Left ventricle myocardium inferior (tissue), 1 donor: ENCODE measurements at regions not wholly inside any gene's neighbourhood (a gene's known extent, or its start where the extent isn't known, plus 50 kb on each side); places are given as distances from the start of the nearest gene placed in this dataset.

Source experiments
- DNase-seq: peaks from one replicate; pipeline ENCODE4 v3.0.0-alpha.2; 2020
- H3K27ac ChIP-seq: fragments of 200-600 bp; replicated peaks from 2 replicates; pipeline ENCODE4 v1.8.0; 2021
- H3K27me3 ChIP-seq: fragments of 200-600 bp; 2 replicates; pipeline ENCODE4 v1.8.0; 2021; ENCODE audit warnings: low read depth
- H3K36me3 ChIP-seq: fragments of 200-600 bp; 2 replicates; pipeline ENCODE4 v1.8.0; 2021
- H3K4me1 ChIP-seq: fragments of 200-600 bp; 2 replicates; pipeline ENCODE4 v1.8.0; 2021
- H3K4me3 ChIP-seq: fragments of 200-600 bp; 2 replicates; pipeline ENCODE4 v1.8.0; 2021; ENCODE audit warnings: mild to moderate bottlenecking, moderate library complexity
- H3K9me3 ChIP-seq: fragments of 200-600 bp; replicated peaks from 2 replicates; pipeline ENCODE4 v1.8.0; 2021
- CTCF ChIP-seq: fragments of 200-600 bp; IDR thresholded peaks from 2 replicates; pipeline ENCODE4 v1.8.0; 2021; ENCODE audit warnings: antibody characterized with exemption, mild to moderate bottlenecking, borderline replicate concordance
- intact Hi-C: fragments of 100-400 bp; cut with micrococcal nuclease; formaldehyde crosslinking; loops from one replicate; pipeline ENCODE4 v1.11.0; 2022
- donor health status: DM: no; HTN: yes; CAD: no; lungs with severe emphysema.

GRCh38 chr12:11564984-11565651 lies 84.4 kb upstream of the ETV6 start:
- Histone ChIP-seq H3K9me3 (no peaks in the 10 kb centered on the region), H3K4me1 (no peaks in the 10 kb centered on the region), H3K4me3 (no peak overlapping the region), H3K36me3 (no peaks in the 10 kb centered on the region), H3K27ac (no peak overlapping the region), H3K27me3 (no peaks in the 10 kb centered on the region)
- DNase-seq: no peak
- TF ChIP-seq CTCF: no peak
- intact Hi-C loops: no loop called here

GRCh38 chr12:11565752-11566151 lies 83.7 kb upstream of the ETV6 start:
- Histone ChIP-seq H3K9me3 (no peaks in the 10 kb centered on the region), H3K4me1 (no peaks in the 10 kb centered on the region), H3K36me3 (no peaks in the 10 kb centered on the region), H3K4me3 (no peak overlapping the region), H3K27me3 (no peaks in the 10 kb centered on the region), H3K27ac (no peak overlapping the region)
- intact Hi-C loops: no loop called here
- no peak for TF ChIP-seq CTCF
- no peak for DNase-seq

GRCh38 chr12:11568155-11568761 lies 81.2 kb upstream of the ETV6 start:
- no peak for DNase-seq
- intact Hi-C loops: no loop called here
- H3K4me3 ChIP-seq: no peak overlapping the region
- H3K36me3 ChIP-seq: no peaks in the 10 kb centered on the region
- TF ChIP-seq CTCF: no peak
- no peaks in the 10 kb centered on the region for H3K9me3 ChIP-seq
- H3K27me3 ChIP-seq: no peaks in the 10 kb centered on the region
- no peak overlapping the region for H3K27ac ChIP-seq
- H3K4me1 ChIP-seq: no peaks in the 10 kb centered on the region

GRCh38 chr12:11568762-11569478 lies 80.6 kb upstream of the ETV6 start:
- no peaks in the 10 kb centered on the region for H3K27me3 ChIP-seq
- no peak for DNase-seq
- H3K4me3 ChIP-seq: no peak overlapping the region
- H3K36me3 ChIP-seq: no peaks in the 10 kb centered on the region
- no peaks in the 10 kb centered on the region for H3K4me1 ChIP-seq
- intact Hi-C loops: no loop called here
- H3K9me3 ChIP-seq: peaks cover 2% of the 10 kb centered on the region
- H3K27ac ChIP-seq: no peak overlapping the region
- TF ChIP-seq CTCF: no peak

- no peak for DNase-seq
- Histone ChIP-seq H3K27ac (no peak overlapping the region), H3K9me3 (peaks cover 6% of the 10 kb centered on the region), H3K36me3 (no peaks in the 10 kb centered on the region), H3K4me1 (no peaks in the 10 kb centered on the region), H3K4me3 (no peak overlapping the region), H3K27me3 (no peaks in the 10 kb centered on the region)
- no peak for TF ChIP-seq CTCF
- intact Hi-C loops: loop anchor here (10.0 kb wide), 1 partner anchor 755 kb away; no protein-coding TSS in a partner anchor
Observed at GRCh38 chr12:11569716-11570115, 79.8 kb upstream of the ETV6 start.
